ENCODE measurements at regions not wholly inside any gene's neighbourhood (a gene's known extent, or its start where the extent isn't known, plus 50 kb on each side); places are given as distances from the start of the nearest gene placed in this dataset.

GRCh38 chr5:38039826-38040225 is 200.0 kb upstream of the GDNF start:
- ATAC-seq, result peak in 1 of 2 donors; percentile 36
- intact Hi-C loops (cut with DNase I; ENCODE audit: low total_unique reads) (no loop called here), in situ Hi-C loops (cut with MboI; ENCODE audit: low sequenced_read_pairs in 4 of 4) (loop anchor here in 1 of 4 donors (25.0 kb wide), 1 partner anchor 147 kb away; no protein-coding TSS in a partner anchor)
- no peaks in the 10 kb centered on the region for H3K4me1 ChIP-seq
- no peak for TF ChIP-seq POLR2A (IDR thresholded peaks at IDR 0.05)
- no peak for TF ChIP-seq CTCF (IDR thresholded peaks at IDR 0.05 in 4 of 5, conservative IDR thresholded peaks at IDR 0.05 in 1 of 5)
- no peak overlapping the region for H3K4me3 ChIP-seq
- H3K36me3 ChIP-seq, result no peaks in the 10 kb centered on the region
- H3K27ac ChIP-seq, result no peak overlapping the region
- H3K9me3 ChIP-seq, result no peaks in the 10 kb centered on the region
- no peak for DNase-seq
- H3K27me3 ChIP-seq, result no peaks in the 10 kb centered on the region

- intact Hi-C loops (cut with DNase I; ENCODE audit: low total_unique reads) (no loop called here), in situ Hi-C loops (cut with MboI; ENCODE audit: low sequenced_read_pairs in 4 of 4) (loop anchor here in 1 of 4 donors (25.0 kb wide), 1 partner anchor 148 kb away; no protein-coding TSS in a partner anchor)
- H3K36me3 ChIP-seq, result no peaks in the 10 kb centered on the region
- H3K4me3 ChIP-seq, result no peak overlapping the region
- H3K27me3 ChIP-seq, result no peaks in the 10 kb centered on the region
- H3K4me1 ChIP-seq, result no peaks in the 10 kb centered on the region
- no peak overlapping the region for H3K27ac ChIP-seq
- TF ChIP-seq POLR2A (IDR thresholded peaks at IDR 0.05) (no peak), CTCF (IDR thresholded peaks at IDR 0.05 in 4 of 5, conservative IDR thresholded peaks at IDR 0.05 in 1 of 5) (no peak)
- ATAC-seq (no peak), DNase-seq (no peak)
- H3K9me3 ChIP-seq, result no peaks in the 10 kb centered on the region
Observed at GRCh38 chr5:38039091-38039490, 199.2 kb upstream of the GDNF start.

GRCh38 chr5:38036765-38037164 is 196.9 kb upstream of the GDNF start:
- TF ChIP-seq POLR2A (IDR thresholded peaks at IDR 0.05) (no peak), CTCF (IDR thresholded peaks at IDR 0.05 in 4 of 5, conservative IDR thresholded peaks at IDR 0.05 in 1 of 5) (no peak)
- Histone ChIP-seq H3K4me3 (no peak overlapping the region), H3K4me1 (no peaks in the 10 kb centered on the region), H3K36me3 (no peaks in the 10 kb centered on the region), H3K9me3 (no peaks in the 10 kb centered on the region), H3K27me3 (no peaks in the 10 kb centered on the region), H3K27ac (no peak overlapping the region)
- in situ Hi-C loops (cut with MboI; ENCODE audit: low sequenced_read_pairs in 4 of 4) (loop anchor here in 1 of 4 donors (25.0 kb wide), 1 partner anchor 151 kb away; no protein-coding TSS in a partner anchor), intact Hi-C loops (cut with DNase I; ENCODE audit: low total_unique reads) (no loop called here)
- ATAC-seq, result no peak
- DNase-seq, result no peak

- Histone ChIP-seq H3K4me1 (no peaks in the 10 kb centered on the region), H3K9me3 (no peaks in the 10 kb centered on the region), H3K4me3 (no peak overlapping the region), H3K27ac (no peak overlapping the region), H3K36me3 (no peaks in the 10 kb centered on the region), H3K27me3 (no peaks in the 10 kb centered on the region)
- no peak for ATAC-seq
- no peak for DNase-seq
- intact Hi-C loops (cut with DNase I; ENCODE audit: low total_unique reads), result no loop called here
- in situ Hi-C loops (cut with MboI; ENCODE audit: low sequenced_read_pairs in 4 of 4), result loop anchor here in 1 of 4 donors (25.0 kb wide), 1 partner anchor 155 kb away; no protein-coding TSS in a partner anchor
- no peak for TF ChIP-seq CTCF (IDR thresholded peaks at IDR 0.05 in 4 of 5, conservative IDR thresholded peaks at IDR 0.05 in 1 of 5)
- no peak for TF ChIP-seq POLR2A (IDR thresholded peaks at IDR 0.05)
Observed at GRCh38 chr5:38032149-38032548, 192.3 kb upstream of the GDNF start.

GRCh38 chr5:38031304-38031703 is 191.5 kb upstream of the GDNF start:
- no peaks in the 10 kb centered on the region for H3K9me3 ChIP-seq
- no peak overlapping the region for H3K4me3 ChIP-seq
- H3K27me3 ChIP-seq, result no peaks in the 10 kb centered on the region
- no peak for TF ChIP-seq POLR2A (IDR thresholded peaks at IDR 0.05)
- TF ChIP-seq CTCF (IDR thresholded peaks at IDR 0.05 in 4 of 5, conservative IDR thresholded peaks at IDR 0.05 in 1 of 5), result no peak
- in situ Hi-C loops (cut with MboI; ENCODE audit: low sequenced_read_pairs in 4 of 4), result loop anchor here in 1 of 4 donors (25.0 kb wide), 1 partner anchor 156 kb away; no protein-coding TSS in a partner anchor
- H3K36me3 ChIP-seq, result no peaks in the 10 kb centered on the region
- intact Hi-C loops (cut with DNase I; ENCODE audit: low total_unique reads), result no loop called here
- DNase-seq (no peak), ATAC-seq (no peak)
- H3K27ac ChIP-seq, result no peak overlapping the region
- H3K4me1 ChIP-seq, result no peaks in the 10 kb centered on the region

All from gastrocnemius medialis (tissue), 4 donors.